ENCODE measurements at regions not wholly inside any gene's neighbourhood (a gene's known extent, or its start where the extent isn't known, plus 50 kb on each side); places are given as distances from the start of the nearest gene placed in this dataset.
"Not testable (repeated sequence)": the region's sequence is repeated elsewhere in the genome, so short reads cannot be mapped to it uniquely, and the experiment has no call there.

GRCh38 chr7:49100908-49101740 lies 176.8 kb downstream of the CDC14C start:
- DNase-seq (ENCODE audit: low read depth in 2 of 2) = not testable (repeated sequence)

- no peak for DNase-seq (ENCODE audit: low read depth in 2 of 2)
These were observed 178.1 kb downstream of the CDC14C start for GRCh38 chr7:49102411-49102810.

GRCh38 chr7:49111706-49112105 lies 187.4 kb downstream of the CDC14C start:
- no peak for DNase-seq (ENCODE audit: low read depth in 2 of 2)

- no peak for DNase-seq (ENCODE audit: low read depth in 2 of 2)
These were observed 187.9 kb downstream of the CDC14C start for GRCh38 chr7:49112222-49112621.

- DNase-seq (ENCODE audit: low read depth in 2 of 2) = no peak
These were observed 188.3 kb downstream of the CDC14C start for GRCh38 chr7:49112647-49113046.

GRCh38 chr7:49119706-49120105 lies 195.4 kb downstream of the CDC14C start:
- DNase-seq (ENCODE audit: low read depth in 2 of 2) = no peak

- no peak for DNase-seq (ENCODE audit: low read depth in 2 of 2)
These were observed 200.9 kb downstream of the CDC14C start for GRCh38 chr7:49125246-49125645.

- DNase-seq (ENCODE audit: low read depth in 2 of 2) = no peak
These were observed 203.1 kb downstream of the CDC14C start for GRCh38 chr7:49127359-49127913.

GRCh38 chr7:49137978-49138377 lies 213.6 kb downstream of the CDC14C start:
- DNase-seq (ENCODE audit: low read depth in 2 of 2) = no peak

- DNase-seq (ENCODE audit: low read depth in 2 of 2) = no peak
These were observed 226.1 kb downstream of the CDC14C start for GRCh38 chr7:49150486-49150885.

GRCh38 chr7:49151146-49151545 lies 226.8 kb downstream of the CDC14C start:
- no peak for DNase-seq (ENCODE audit: low read depth in 2 of 2)

GRCh38 chr7:49158321-49158720 lies 234.0 kb downstream of the CDC14C start:
- no peak for DNase-seq (ENCODE audit: low read depth in 2 of 2)

- DNase-seq (ENCODE audit: low read depth in 2 of 2) = no peak
These were observed 235.2 kb downstream of the CDC14C start for GRCh38 chr7:49159536-49159935.

GRCh38 chr7:49166441-49166840 lies 242.1 kb downstream of the CDC14C start:
- no peak for DNase-seq (ENCODE audit: low read depth in 2 of 2)

GRCh38 chr7:49172639-49173038 lies 248.3 kb downstream of the CDC14C start:
- DNase-seq (ENCODE audit: low read depth in 2 of 2) = no peak

GRCh38 chr7:49174396-49174795 lies 250.0 kb downstream of the CDC14C start:
- DNase-seq (ENCODE audit: low read depth in 2 of 2) = no peak

GRCh38 chr7:49187543-49188268 lies 263.4 kb downstream of the CDC14C start:
- DNase-seq (ENCODE audit: low read depth in 2 of 2) = no peak

GRCh38 chr7:49228426-49229098 lies 304.2 kb downstream of the CDC14C start:
- DNase-seq (ENCODE audit: low read depth in 2 of 2) = no peak

- no peak for DNase-seq (ENCODE audit: low read depth in 2 of 2)
These were observed 304.9 kb downstream of the CDC14C start for GRCh38 chr7:49229246-49229645.

GRCh38 chr7:49243521-49243920 lies 319.2 kb downstream of the CDC14C start:
- no peak for DNase-seq (ENCODE audit: low read depth in 2 of 2)

GRCh38 chr7:49244543-49244942 lies 320.2 kb downstream of the CDC14C start:
- no peak for DNase-seq (ENCODE audit: low read depth in 2 of 2)

- DNase-seq (ENCODE audit: low read depth in 2 of 2) = no peak
These were observed 320.7 kb downstream of the CDC14C start for GRCh38 chr7:49245062-49245461.

Data from fibroblast of skin of left biceps (primary cell).